ENCODE measurements at regions not wholly inside any gene's neighbourhood (a gene's known extent, or its start where the extent isn't known, plus 50 kb on each side); places are given as distances from the start of the nearest gene placed in this dataset.

GRCh38 chr13:61477619-61478018 lies 62.0 kb upstream of the PCDH20 start:
- TF ChIP-seq REST (IDR thresholded peaks at IDR 0.05; ENCODE audit: unreplicated experiment): no peak
- TF ChIP-seq CTCF (conservative IDR thresholded peaks at IDR 0.05; ENCODE audit: low read depth in 2 of 2): no peak
- TF ChIP-seq ZNF114 (CRISPR knock-in tag; IDR thresholded peaks at IDR 0.05): no peak
- no peak for TF ChIP-seq EZH2 (IDR thresholded peaks at IDR 0.05; ENCODE audit: low read depth, unreplicated experiment)
- TF ChIP-seq POLR2AphosphoS5 (IDR thresholded peaks at IDR 0.05; ENCODE audit: low read depth): no peak
- TF ChIP-seq CREB1 (CRISPR knock-in tag; IDR thresholded peaks at IDR 0.05; ENCODE audit: low read depth): no peak

All from GM23338 (cell line).